IMR-90 (cell line): ENCODE measurements at regions not wholly inside any gene's neighbourhood (a gene's known extent, or its start where the extent isn't known, plus 50 kb on each side); places are given as distances from the start of the nearest gene placed in this dataset.

Source experiments
- BHLHE40 ChIP-seq: fragments of 150-350 bp; IDR thresholded peaks from 2 replicates; pipeline ENCODE4 v1.6.1; 2016; ENCODE audit warnings: mild to moderate bottlenecking, low read depth, low read length
- CEBPB ChIP-seq: IDR thresholded peaks from 2 replicates; pipeline ENCODE4 v1.6.1; 2012; ENCODE audit warnings: low read depth, low read length, improper control_type of control experiment
- CHD1 ChIP-seq: IDR thresholded peaks from 2 replicates; pipeline ENCODE4 v1.6.1; 2012; ENCODE audit warnings: low read depth, low read length, improper control_type of control experiment
- CTCF ChIP-seq: conservative IDR thresholded peaks from 2 replicates; pipeline ENCODE4 v1.5.1; 2012; ENCODE audit warnings: mild to moderate bottlenecking, low read depth, low read length, improper control_type of control experiment
- ELK1 ChIP-seq: fragments of 150-350 bp; IDR thresholded peaks from 2 replicates; pipeline ENCODE4 v1.6.1; 2016; ENCODE audit warnings: low read depth, mild to moderate bottlenecking, low read length, moderate library complexity, borderline replicate concordance
- FOS ChIP-seq: fragments of 150-350 bp; IDR thresholded peaks from 2 replicates; pipeline ENCODE4 v1.6.1; 2016; ENCODE audit warnings: low read depth, low read length
- MAFK ChIP-seq: IDR thresholded peaks from 2 replicates; pipeline ENCODE4 v1.6.1; 2012; ENCODE audit warnings: low read depth, low read length, improper control_type of control experiment
- MXI1 ChIP-seq: IDR thresholded peaks from 2 replicates; pipeline ENCODE4 v1.6.1; 2012; ENCODE audit warnings: low read depth, mild to moderate bottlenecking, low read length, moderate library complexity, borderline replicate concordance
- NFE2L2 ChIP-seq: fragments of 150-350 bp; IDR thresholded peaks from 2 replicates; pipeline ENCODE4 v1.6.1; 2016; ENCODE audit warnings: low read depth, mild to moderate bottlenecking, low read length
- POLR2A ChIP-seq: IDR thresholded peaks from 2 replicates; pipeline ENCODE4 v1.6.1; 2012; ENCODE audit warnings: mild to moderate bottlenecking, low read depth, low read length
- RCOR1 ChIP-seq: IDR thresholded peaks from 2 replicates; pipeline ENCODE4 v1.6.1; 2012; ENCODE audit warnings: mild to moderate bottlenecking, low read length, improper control_type of control experiment; ENCODE audit not compliant: insufficient replicate concordance
- RFX5 ChIP-seq: IDR thresholded peaks from 2 replicates; pipeline ENCODE4 v1.8.0; 2012; ENCODE audit warnings: low read depth, mild to moderate bottlenecking, low read length, moderate library complexity
- SMC3 ChIP-seq: fragments of 150-350 bp; IDR thresholded peaks from 2 replicates; pipeline ENCODE4 v1.6.1; 2016; ENCODE audit warnings: low read depth, mild to moderate bottlenecking, antibody characterized with exemption, low read length, moderate library complexity
- USF2 ChIP-seq: fragments of 150-350 bp; IDR thresholded peaks from 2 replicates; pipeline ENCODE4 v1.6.1; 2017; ENCODE audit warnings: mild to moderate bottlenecking, antibody characterized with exemption, low read length, low read depth

- TF ChIP-seq SMC3 (no peak), RFX5 (no peak), BHLHE40 (no peak), POLR2A (no peak), CTCF (no peak), MAFK (no peak), USF2 (no peak), CEBPB (no peak), RCOR1 (no peak), NFE2L2 (no peak), FOS (no peak), ELK1 (no peak), MXI1 (no peak), CHD1 (no peak)
These were observed 416.2 kb downstream of the IGSF11 start for GRCh38 chr3:118618247-118619040.
